ENCODE measurements at regions not wholly inside any gene's neighbourhood (a gene's known extent, or its start where the extent isn't known, plus 50 kb on each side); places are given as distances from the start of the nearest gene placed in this dataset.

DNA sequence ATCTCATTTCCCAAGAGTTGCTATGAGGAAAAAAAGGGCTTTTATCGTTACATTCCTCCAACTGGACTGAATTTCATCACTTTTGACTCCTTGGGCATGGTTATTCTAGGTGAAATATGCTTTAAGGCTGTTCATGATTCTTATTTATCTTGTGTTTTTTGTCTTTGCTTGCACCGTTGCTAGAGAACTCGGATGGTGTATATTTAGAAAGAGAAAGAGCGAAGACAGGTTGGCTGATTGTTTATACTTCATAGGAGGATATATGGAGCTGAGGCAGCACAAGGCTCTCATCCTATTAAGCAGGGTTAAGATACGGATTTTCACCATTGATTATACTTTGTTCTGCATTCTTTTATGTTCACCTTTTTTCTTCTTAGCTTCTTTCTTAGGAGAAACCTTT lies 94.9 kb upstream of the GEMIN8 start:
- DNase-seq (ENCODE audit: low spot score) (no peak), ATAC-seq (ENCODE audit: low FRiP score) (peak; percentile 43)
- TF ChIP-seq, protein P1, sequence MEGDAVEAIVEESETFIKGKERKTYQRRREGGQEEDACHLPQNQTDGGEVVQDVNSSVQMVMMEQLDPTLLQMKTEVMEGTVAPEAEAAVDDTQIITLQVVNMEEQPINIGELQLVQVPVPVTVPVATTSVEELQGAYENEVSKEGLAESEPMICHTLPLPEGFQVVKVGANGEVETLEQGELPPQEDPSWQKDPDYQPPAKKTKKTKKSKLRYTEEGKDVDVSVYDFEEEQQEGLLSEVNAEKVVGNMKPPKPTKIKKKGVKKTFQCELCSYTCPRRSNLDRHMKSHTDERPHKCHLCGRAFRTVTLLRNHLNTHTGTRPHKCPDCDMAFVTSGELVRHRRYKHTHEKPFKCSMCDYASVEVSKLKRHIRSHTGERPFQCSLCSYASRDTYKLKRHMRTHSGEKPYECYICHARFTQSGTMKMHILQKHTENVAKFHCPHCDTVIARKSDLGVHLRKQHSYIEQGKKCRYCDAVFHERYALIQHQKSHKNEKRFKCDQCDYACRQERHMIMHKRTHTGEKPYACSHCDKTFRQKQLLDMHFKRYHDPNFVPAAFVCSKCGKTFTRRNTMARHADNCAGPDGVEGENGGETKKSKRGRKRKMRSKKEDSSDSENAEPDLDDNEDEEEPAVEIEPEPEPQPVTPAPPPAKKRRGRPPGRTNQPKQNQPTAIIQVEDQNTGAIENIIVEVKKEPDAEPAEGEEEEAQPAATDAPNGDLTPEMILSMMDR (IDR thresholded peaks at IDR 0.05): no peak

DNA sequence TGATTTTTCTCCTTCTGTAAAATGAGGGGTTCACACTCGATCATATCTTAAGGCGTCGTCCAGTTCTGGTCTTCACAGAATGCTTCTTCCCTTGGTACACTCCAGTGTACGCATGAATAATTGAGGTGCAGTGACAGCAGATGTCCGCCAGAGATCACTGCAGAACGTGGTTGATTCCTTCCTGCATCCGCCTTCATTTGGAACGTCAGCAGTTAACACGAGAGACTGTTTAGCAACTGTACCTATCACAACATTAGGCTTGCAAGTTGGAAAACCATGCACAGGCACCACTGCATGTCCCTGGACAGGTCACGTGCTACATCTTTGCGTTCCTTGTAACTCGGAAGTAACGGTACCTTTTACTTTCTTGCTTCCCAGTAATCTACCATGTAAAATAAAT lies 66.0 kb upstream of the GEMIN8 start:
- TF ChIP-seq, protein P1 (IDR thresholded peaks at IDR 0.05): no peak
- no peak for ATAC-seq (ENCODE audit: low FRiP score)
- no peak for DNase-seq (ENCODE audit: low spot score)

DNA sequence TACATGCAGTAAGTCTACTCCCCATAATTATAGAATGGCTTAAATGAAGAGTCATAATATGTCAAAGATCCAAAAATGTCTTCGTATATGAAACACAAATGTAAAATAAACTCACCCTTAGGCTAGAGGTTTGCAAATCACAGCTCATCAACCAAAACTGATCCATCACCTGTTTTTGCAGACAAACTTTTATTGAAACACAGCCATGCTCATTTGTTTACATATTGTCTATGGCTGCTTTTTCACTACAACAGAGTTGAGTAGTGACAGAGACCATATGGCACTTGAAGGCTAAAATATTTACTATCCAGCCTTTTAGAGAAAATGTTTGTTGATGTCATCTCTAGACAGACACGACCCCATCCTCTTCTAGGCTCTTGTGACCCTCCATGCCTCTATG lies 64.5 kb upstream of the GEMIN8 start:
- DNase-seq (ENCODE audit: low spot score) (no peak), ATAC-seq (ENCODE audit: low FRiP score) (no peak)
- TF ChIP-seq, protein P1 (IDR thresholded peaks at IDR 0.05): no peak

DNA sequence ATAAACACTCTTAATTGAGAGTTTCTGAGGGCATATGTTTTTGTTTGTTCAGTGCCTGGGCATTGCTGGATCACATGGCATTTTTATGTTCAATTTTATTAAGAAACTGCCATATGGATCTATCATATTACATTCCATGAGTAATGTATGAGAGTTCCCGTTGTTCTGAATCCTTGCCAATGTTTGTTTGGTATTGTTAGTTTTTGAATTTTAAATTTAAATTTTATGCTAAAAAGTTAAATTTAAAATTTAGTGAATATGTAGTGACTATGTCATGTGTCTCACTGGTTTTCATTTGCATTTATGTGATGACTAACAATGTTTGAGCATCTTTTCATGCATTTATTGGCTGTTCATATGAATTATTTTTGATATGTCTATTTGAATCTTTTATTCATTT lies 54.8 kb upstream of the GEMIN8 start:
- ATAC-seq (ENCODE audit: low FRiP score) (no peak), DNase-seq (ENCODE audit: low spot score) (no peak)
- TF ChIP-seq, protein P1 (IDR thresholded peaks at IDR 0.05): no peak

DNA sequence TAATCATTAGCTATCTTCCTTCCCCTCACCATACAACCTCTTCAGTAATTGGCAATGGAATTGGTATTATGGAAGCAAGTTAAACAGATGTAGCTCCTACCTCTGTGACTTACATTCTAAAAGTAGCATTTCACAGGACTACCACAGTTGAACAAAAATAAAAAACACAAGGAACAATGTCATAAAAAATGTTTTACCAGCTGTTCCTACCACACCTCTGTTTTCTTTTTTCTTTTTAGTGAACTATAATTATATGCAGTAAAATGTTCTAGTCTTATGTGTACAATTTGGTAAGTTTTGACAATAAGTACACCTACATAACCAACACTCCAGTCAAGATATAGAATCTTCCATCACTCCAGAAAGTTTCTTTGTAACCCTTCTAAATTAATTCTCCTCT lies 54.1 kb upstream of the GEMIN8 start:
- TF ChIP-seq, protein P1 (IDR thresholded peaks at IDR 0.05): no peak
- DNase-seq (ENCODE audit: low spot score) (no peak), ATAC-seq (ENCODE audit: low FRiP score) (no peak)

DNA sequence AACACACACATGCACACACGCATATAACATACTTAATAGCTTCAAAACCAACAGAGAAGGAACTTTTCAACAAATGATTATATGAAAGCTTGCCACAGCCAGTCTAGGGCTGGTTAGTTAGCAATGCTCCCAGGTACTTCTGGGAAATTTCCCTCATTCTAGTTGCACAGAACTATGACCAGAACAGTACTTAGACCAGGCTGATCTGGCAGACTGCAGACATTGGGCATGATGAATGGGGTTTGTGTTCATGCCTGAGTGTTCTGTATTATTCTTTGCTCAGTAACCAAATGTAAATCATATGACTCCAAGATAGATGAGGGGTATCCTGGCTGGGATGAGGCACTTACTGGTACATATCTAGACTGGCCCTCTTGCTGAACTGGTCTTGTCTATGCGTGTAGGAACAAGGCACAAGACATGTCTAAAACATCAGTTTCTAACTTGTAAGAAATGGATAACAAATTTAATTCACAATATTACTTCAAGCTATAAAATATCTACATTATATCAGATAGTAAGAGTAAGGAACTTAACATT lies 50.3 kb upstream of the GEMIN8 start:
- TF ChIP-seq, protein P1 (IDR thresholded peaks at IDR 0.05): no peak

More for the DNA sequence above, 50.3 kb upstream of the GEMIN8 start:
- DNase-seq (ENCODE audit: low spot score) (no peak), ATAC-seq (ENCODE audit: low FRiP score) (no peak)

All from omental fat pad (tissue), 3 donors.